ENCODE measurements at regions not wholly inside any gene's neighbourhood (a gene's known extent, or its start where the extent isn't known, plus 50 kb on each side); places are given as distances from the start of the nearest gene placed in this dataset.

- TF ChIP-seq CTCF (conservative IDR thresholded peaks at IDR 0.05), result no peak
- H3K27ac ChIP-seq, result no peak overlapping the region
These were observed 57.8 kb downstream of the PRLHR start for GRCh38 chr10:118537623-118538022.

GRCh38 chr10:118534136-118534535, 61.3 kb downstream of the PRLHR start:
- TF ChIP-seq CTCF (conservative IDR thresholded peaks at IDR 0.05), result no peak
- no peak overlapping the region for H3K27ac ChIP-seq

GRCh38 chr10:118531105-118531852, 64.2 kb downstream of the PRLHR start:
- H3K27ac ChIP-seq, result peak overlapping the region; percentile 40
- TF ChIP-seq CTCF (conservative IDR thresholded peaks at IDR 0.05), result no peak

GRCh38 chr10:118528426-118528825, 67.0 kb downstream of the PRLHR start:
- peak overlapping the region; percentile 65 for H3K27ac ChIP-seq
- TF ChIP-seq CTCF (conservative IDR thresholded peaks at IDR 0.05), result no peak

- no peak overlapping the region for H3K27ac ChIP-seq
- TF ChIP-seq CTCF (conservative IDR thresholded peaks at IDR 0.05), result no peak
These were observed 71.7 kb downstream of the PRLHR start for GRCh38 chr10:118523775-118524174.

GRCh38 chr10:118522791-118523498, 72.5 kb downstream of the PRLHR start:
- no peak for TF ChIP-seq CTCF (conservative IDR thresholded peaks at IDR 0.05)
- H3K27ac ChIP-seq, result peak overlapping the region; percentile 13; the same call in 1 of the 2 replicates

GRCh38 chr10:118521415-118522117, 73.9 kb downstream of the PRLHR start:
- no peak for TF ChIP-seq CTCF (conservative IDR thresholded peaks at IDR 0.05)
- H3K27ac ChIP-seq, result peak overlapping the region; percentile 24; the same call in 1 of the 2 replicates

Data from VCaP (cell line).